ENCODE measurements at regions not wholly inside any gene's neighbourhood (a gene's known extent, or its start where the extent isn't known, plus 50 kb on each side); places are given as distances from the start of the nearest gene placed in this dataset.

GRCh38 chr2:220891405-220891804 is 680.7 kb downstream of the EPHA4 start:
- Histone ChIP-seq H3K36me3 (ENCODE audit: insufficient read depth, low read length) (no peaks in the 10 kb centered on the region), H4K20me1 (ENCODE audit: insufficient read depth, low read length) (no peaks in the 10 kb centered on the region), H2AFZ (ENCODE audit: low read length) (no peak overlapping the region), H3K9me3 (ENCODE audit: low read length) (no peaks in the 10 kb centered on the region), H3K4me1 (ENCODE audit: insufficient read depth, low read length, severe bottlenecking) (no peaks in the 10 kb centered on the region), H3K9me2 (ENCODE audit: low read depth, low read length) (no peaks in the 10 kb centered on the region), H3K4me3 (ENCODE audit: low read depth, low read length, poor library complexity, severe bottlenecking) (no peak overlapping the region), H3K27me3 (ENCODE audit: insufficient read depth, low read length) (no peaks in the 10 kb centered on the region), H3K79me2 (ENCODE audit: insufficient read depth, low read length) (no peaks in the 10 kb centered on the region), H3F3A (ENCODE audit: insufficient read depth, low read length) (no peaks in the 10 kb centered on the region), H3K4me2 (ENCODE audit: low read length) (no peak overlapping the region), H3K9ac (ENCODE audit: low read length) (no peak overlapping the region), H3K27ac (ENCODE audit: low read depth, low read length, poor library complexity, severe bottlenecking) (no peak overlapping the region)
- no peak for TF ChIP-seq CTCF (IDR thresholded peaks at IDR 0.05; ENCODE audit: low read length)
- TF ChIP-seq EZH2 (IDR thresholded peaks at IDR 0.05; ENCODE audit: borderline replicate concordance, low read length): no peak

GRCh38 chr2:220892018-220892634 is 680.0 kb downstream of the EPHA4 start:
- no peak for TF ChIP-seq CTCF (IDR thresholded peaks at IDR 0.05; ENCODE audit: low read length)
- TF ChIP-seq EZH2 (IDR thresholded peaks at IDR 0.05; ENCODE audit: borderline replicate concordance, low read length): no peak
- Histone ChIP-seq H3K9me2 (ENCODE audit: low read depth, low read length) (no peaks in the 10 kb centered on the region), H3K4me3 (ENCODE audit: low read depth, low read length, poor library complexity, severe bottlenecking) (no peak overlapping the region), H3K4me2 (ENCODE audit: low read length) (no peak overlapping the region), H4K20me1 (ENCODE audit: insufficient read depth, low read length) (no peaks in the 10 kb centered on the region), H3K79me2 (ENCODE audit: insufficient read depth, low read length) (no peaks in the 10 kb centered on the region), H3K27me3 (ENCODE audit: insufficient read depth, low read length) (no peaks in the 10 kb centered on the region), H3K36me3 (ENCODE audit: insufficient read depth, low read length) (no peaks in the 10 kb centered on the region), H2AFZ (ENCODE audit: low read length) (no peak overlapping the region), H3K9ac (ENCODE audit: low read length) (no peak overlapping the region), H3K9me3 (ENCODE audit: low read length) (no peaks in the 10 kb centered on the region), H3F3A (ENCODE audit: insufficient read depth, low read length) (no peaks in the 10 kb centered on the region), H3K27ac (ENCODE audit: low read depth, low read length, poor library complexity, severe bottlenecking) (no peak overlapping the region), H3K4me1 (ENCODE audit: insufficient read depth, low read length, severe bottlenecking) (no peaks in the 10 kb centered on the region)

GRCh38 chr2:220893411-220893810 is 678.7 kb downstream of the EPHA4 start:
- H3K36me3 ChIP-seq (ENCODE audit: insufficient read depth, low read length): no peaks in the 10 kb centered on the region
- TF ChIP-seq CTCF (IDR thresholded peaks at IDR 0.05; ENCODE audit: low read length): no peak
- no peak for TF ChIP-seq EZH2 (IDR thresholded peaks at IDR 0.05; ENCODE audit: borderline replicate concordance, low read length)
- H2AFZ ChIP-seq (ENCODE audit: low read length): no peak overlapping the region
- no peak overlapping the region for H3K9ac ChIP-seq (ENCODE audit: low read length)
- no peaks in the 10 kb centered on the region for H3K9me2 ChIP-seq (ENCODE audit: low read depth, low read length)
- H3K4me2 ChIP-seq (ENCODE audit: low read length): no peak overlapping the region
- H3K27ac ChIP-seq (ENCODE audit: low read depth, low read length, poor library complexity, severe bottlenecking): no peak overlapping the region
- no peaks in the 10 kb centered on the region for H3K79me2 ChIP-seq (ENCODE audit: insufficient read depth, low read length)
- H3K27me3 ChIP-seq (ENCODE audit: insufficient read depth, low read length): no peaks in the 10 kb centered on the region
- H3K4me1 ChIP-seq (ENCODE audit: insufficient read depth, low read length, severe bottlenecking): no peaks in the 10 kb centered on the region
- no peaks in the 10 kb centered on the region for H3F3A ChIP-seq (ENCODE audit: insufficient read depth, low read length)
- no peaks in the 10 kb centered on the region for H3K9me3 ChIP-seq (ENCODE audit: low read length)
- no peak overlapping the region for H3K4me3 ChIP-seq (ENCODE audit: low read depth, low read length, poor library complexity, severe bottlenecking)
- H4K20me1 ChIP-seq (ENCODE audit: insufficient read depth, low read length): no peaks in the 10 kb centered on the region

Measured in OCI-LY1 (cell line).